SK-N-MC (cell line): ENCODE measurements at regions not wholly inside any gene's neighbourhood (a gene's known extent, or its start where the extent isn't known, plus 50 kb on each side); places are given as distances from the start of the nearest gene placed in this dataset.

Experiments used
- EZH2 ChIP-seq: fragments of 200-600 bp; sonication (generic); IDR thresholded peaks from one replicate; pipeline ENCODE4 v1.6.1; 2017; ENCODE audit warnings: antibody characterized with exemption
- FOXP2 ChIP-seq: optimal IDR thresholded peaks from 2 replicates; pipeline ENCODE3; 2011; ENCODE audit warnings: mild to moderate bottlenecking, moderate library complexity; ENCODE audit not compliant: insufficient read depth; ENCODE audit errors: extremely low read length, control extremely low read depth
- POLR2AphosphoS5 ChIP-seq: IDR thresholded peaks from 2 replicates; pipeline ENCODE4 v1.6.1; 2012; ENCODE audit warnings: mild to moderate bottlenecking, low read depth, low read length, borderline replicate concordance

GRCh38 chr20:43375591-43375990 is 82.1 kb upstream of the SRSF6 start:
- TF ChIP-seq POLR2AphosphoS5 (no peak), EZH2 (no peak), FOXP2 (no peak)
